Breast epithelium (tissue), 3 donors: ENCODE measurements at regions not wholly inside any gene's neighbourhood (a gene's known extent, or its start where the extent isn't known, plus 50 kb on each side); places are given as distances from the start of the nearest gene placed in this dataset.

Experiments
- POLR2A ChIP-seq: fragments of 450-650 bp; IDR thresholded peaks from one replicate; pipeline ENCODE4 v1.6.1; 2016; ENCODE audit warnings: antibody characterized with exemption, mild to moderate bottlenecking, moderate library complexity
- TF ChIP-seq, protein P1 (sequence below), 3 donors: fragments of 450-650 bp; IDR thresholded peaks; one replicate each; pipeline ENCODE4 v1.5.1; 2016 to 2017; ENCODE audit warnings: antibody characterized with exemption in 3 of 3, mild to moderate bottlenecking in 3 of 3, moderate library complexity in 3 of 3

- no peak for TF ChIP-seq POLR2A
- TF ChIP-seq, protein P1, sequence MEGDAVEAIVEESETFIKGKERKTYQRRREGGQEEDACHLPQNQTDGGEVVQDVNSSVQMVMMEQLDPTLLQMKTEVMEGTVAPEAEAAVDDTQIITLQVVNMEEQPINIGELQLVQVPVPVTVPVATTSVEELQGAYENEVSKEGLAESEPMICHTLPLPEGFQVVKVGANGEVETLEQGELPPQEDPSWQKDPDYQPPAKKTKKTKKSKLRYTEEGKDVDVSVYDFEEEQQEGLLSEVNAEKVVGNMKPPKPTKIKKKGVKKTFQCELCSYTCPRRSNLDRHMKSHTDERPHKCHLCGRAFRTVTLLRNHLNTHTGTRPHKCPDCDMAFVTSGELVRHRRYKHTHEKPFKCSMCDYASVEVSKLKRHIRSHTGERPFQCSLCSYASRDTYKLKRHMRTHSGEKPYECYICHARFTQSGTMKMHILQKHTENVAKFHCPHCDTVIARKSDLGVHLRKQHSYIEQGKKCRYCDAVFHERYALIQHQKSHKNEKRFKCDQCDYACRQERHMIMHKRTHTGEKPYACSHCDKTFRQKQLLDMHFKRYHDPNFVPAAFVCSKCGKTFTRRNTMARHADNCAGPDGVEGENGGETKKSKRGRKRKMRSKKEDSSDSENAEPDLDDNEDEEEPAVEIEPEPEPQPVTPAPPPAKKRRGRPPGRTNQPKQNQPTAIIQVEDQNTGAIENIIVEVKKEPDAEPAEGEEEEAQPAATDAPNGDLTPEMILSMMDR (IDR thresholded peaks at IDR 0.05) = no peak
Measured at GRCh38 chr20:39092733-39093410, 130.7 kb downstream of the DHX35 start.
